Stomach (tissue), 8 donors: ENCODE measurements at regions not wholly inside any gene's neighbourhood (a gene's known extent, or its start where the extent isn't known, plus 50 kb on each side); places are given as distances from the start of the nearest gene placed in this dataset.
"Not testable (repeated sequence)": the region's sequence is repeated elsewhere in the genome, so short reads cannot be mapped to it uniquely, and the experiment has no call there.

Source experiments
- DNase-seq, 2 donors: peaks; one replicate each; pipeline versions ENCODE4 v3.0.0 to v3.0.0-alpha.2; 2013 to 2019
- H3K27ac ChIP-seq, 5 donors: fragments of 200-600 bp in 4 of 5; sonication (generic) in 4 of 5; one replicate each; pipeline ENCODE4 v1.5.1; 2013 to 2019; ENCODE audit warnings: mild to moderate bottlenecking in 1 of 5, moderate library complexity in 1 of 5
- H3K27me3 ChIP-seq, 3 donors: fragments of 200-600 bp; sonication (generic); one replicate each; pipeline ENCODE4 v1.5.1; 2017 to 2019; ENCODE audit warnings: mixed run types in 1 of 3
- H3K36me3 ChIP-seq, 4 donors: fragments of 200-600 bp; sonication (generic); 1 replicate in 3 of 4; 2 replicates in 1 of 4; pipeline ENCODE4 v1.5.1; 2016 to 2019
- H3K4me1 ChIP-seq, 4 donors: fragments of 200-600 bp; sonication (generic); one replicate each; pipeline ENCODE4 v1.5.1; 2016 to 2019
- H3K4me3 ChIP-seq, 4 donors: fragments of 200-600 bp; sonication (generic) in 3 of 4; one replicate each; pipeline ENCODE4 v1.5.1; 2016 to 2019; ENCODE audit warnings: mild to moderate bottlenecking in 1 of 4
- H3K9me3 ChIP-seq, 4 donors: fragments of 200-600 bp; sonication (generic); one replicate each; pipeline ENCODE4 v1.5.1; 2016 to 2019
- EP300 ChIP-seq: sonication (generic); formaldehyde crosslinking; IDR thresholded peaks from one replicate; pipeline ENCODE4 v1.6.1; 2017; ENCODE audit warnings: antibody characterized with exemption
- POLR2A ChIP-seq, 4 donors: fragments of 450-650 bp; IDR thresholded peaks; one replicate each; pipeline ENCODE4 v1.6.1; 2016; ENCODE audit warnings: antibody characterized with exemption in 4 of 4, control low read depth in 2 of 4, mild to moderate bottlenecking in 1 of 4, moderate library complexity in 1 of 4
- POLR2AphosphoS5 ChIP-seq, 3 donors: sonication (generic); formaldehyde crosslinking; IDR thresholded peaks; one replicate each; pipeline ENCODE4 v1.6.1; 2016; ENCODE audit warnings: antibody characterized with exemption in 3 of 3
- WGBS, 5 donors: extraction: QIAGEN DNeasy Blood & Tissue Kit in 3 of 5; methylation state at CpG; one replicate each; pipeline versions ENCODE4 v1.1.5 to v1.1.7; 2013 to 2018; 5-methylcytosine and 5-hydroxymethylcytosine counted together
- intact Hi-C: fragments of 100-400 bp; cut with DNase I; formaldehyde crosslinking; loops from one replicate; pipeline ENCODE4 v1.15.1; 2023; ENCODE audit warnings: low total_unique reads
- TF ChIP-seq, protein P1 (sequence below), 7 experiments: fragments of 450-650 bp in 4 of 7; fragments of 200-600 bp in 3 of 7; sonication (generic) in 3 of 7; IDR thresholded peaks; one replicate each; pipeline ENCODE4 v1.5.1; 2016 to 2019; ENCODE audit warnings: antibody characterized with exemption in 7 of 7, control low read depth in 2 of 7, mild to moderate bottlenecking in 1 of 7
- donor health status: healthy with polysubstance abuse.
- donor health status: Bipolar disorder and iron deficiency.
- donor health status: healthy.

- no peak for DNase-seq
- no peaks in the 10 kb centered on the region for H3K27me3 ChIP-seq
- H3K27ac ChIP-seq, result no peak overlapping the region
- 85 to 100% (median 95%) methylated on average over 2 to 3 of the region's 3 CpGs for WGBS, 5 donors
- H3K4me3 ChIP-seq, result no peak overlapping the region
- no peaks in the 10 kb centered on the region for H3K4me1 ChIP-seq
- H3K36me3 ChIP-seq, result no peaks in the 10 kb centered on the region
- H3K9me3 ChIP-seq, result peaks cover 0 to under 1% (median 0%) of the 10 kb centered on the region in 4 donors
- TF ChIP-seq POLR2AphosphoS5 (IDR thresholded peaks at IDR 0.05) (no peak), EP300 (no peak), POLR2A (IDR thresholded peaks at IDR 0.05) (no peak)
- TF ChIP-seq, protein P1, sequence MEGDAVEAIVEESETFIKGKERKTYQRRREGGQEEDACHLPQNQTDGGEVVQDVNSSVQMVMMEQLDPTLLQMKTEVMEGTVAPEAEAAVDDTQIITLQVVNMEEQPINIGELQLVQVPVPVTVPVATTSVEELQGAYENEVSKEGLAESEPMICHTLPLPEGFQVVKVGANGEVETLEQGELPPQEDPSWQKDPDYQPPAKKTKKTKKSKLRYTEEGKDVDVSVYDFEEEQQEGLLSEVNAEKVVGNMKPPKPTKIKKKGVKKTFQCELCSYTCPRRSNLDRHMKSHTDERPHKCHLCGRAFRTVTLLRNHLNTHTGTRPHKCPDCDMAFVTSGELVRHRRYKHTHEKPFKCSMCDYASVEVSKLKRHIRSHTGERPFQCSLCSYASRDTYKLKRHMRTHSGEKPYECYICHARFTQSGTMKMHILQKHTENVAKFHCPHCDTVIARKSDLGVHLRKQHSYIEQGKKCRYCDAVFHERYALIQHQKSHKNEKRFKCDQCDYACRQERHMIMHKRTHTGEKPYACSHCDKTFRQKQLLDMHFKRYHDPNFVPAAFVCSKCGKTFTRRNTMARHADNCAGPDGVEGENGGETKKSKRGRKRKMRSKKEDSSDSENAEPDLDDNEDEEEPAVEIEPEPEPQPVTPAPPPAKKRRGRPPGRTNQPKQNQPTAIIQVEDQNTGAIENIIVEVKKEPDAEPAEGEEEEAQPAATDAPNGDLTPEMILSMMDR (IDR thresholded peaks at IDR 0.05), result no peak
- intact Hi-C loops, result no loop called here
These were observed 102.1 kb upstream of the GPR6 start for GRCh38 chr6:109875973-109876372.

- intact Hi-C loops, result no loop called here
- WGBS, 5 donors, result 74 to 86% (median 80%) methylated on average over 10 of the region's 10 CpGs
These were observed 100.8 kb upstream of the GPR6 start for GRCh38 chr6:109877028-109878004.

DNA sequence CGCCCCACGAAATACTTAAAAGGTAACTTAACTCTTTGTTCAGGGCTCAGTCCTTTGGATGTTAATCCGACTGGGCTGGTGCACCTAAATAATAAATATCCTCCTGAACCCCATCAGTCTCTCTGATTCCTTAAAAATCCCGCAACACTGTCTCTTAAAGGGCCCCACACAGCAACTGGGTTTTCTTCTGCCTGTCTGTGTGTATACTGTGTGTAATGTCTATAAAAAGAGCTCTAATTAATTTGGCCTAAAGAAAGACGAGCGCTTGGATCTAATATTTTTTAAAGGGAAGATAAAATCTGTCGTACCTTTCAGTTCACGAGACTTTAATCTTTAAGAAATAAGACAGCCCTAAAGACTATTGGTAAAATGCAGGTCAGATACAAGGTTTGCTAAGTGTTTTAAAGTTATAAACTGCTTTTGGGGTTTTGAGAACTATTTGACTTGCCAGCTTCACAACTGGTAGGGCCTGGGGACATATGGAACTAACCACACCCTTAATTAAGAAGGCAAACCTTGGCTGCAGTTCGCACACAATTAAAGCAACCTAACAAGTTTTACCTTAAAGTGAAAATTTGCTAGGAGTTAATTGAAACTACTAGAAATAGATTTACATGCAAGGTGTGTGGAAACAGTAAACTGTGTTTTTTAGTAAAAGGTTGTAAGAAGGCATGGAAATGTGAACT, 100.0 kb upstream of the GPR6 start:
- H3K4me1 ChIP-seq, H3K27me3 ChIP-seq, DNase-seq, H3K27ac ChIP-seq, H3K36me3 ChIP-seq, H3K4me3 ChIP-seq, intact Hi-C loops: not testable (repeated sequence)
- H3K9me3 ChIP-seq, result peaks cover 0 to 11% (median 0%) of the 10 kb centered on the region in 4 donors
- 71 to 83% (median 77%) methylated on average over 8 to 9 of the region's 9 CpGs for WGBS, 5 donors

More at GRCh38 chr6:109877028-109878004, 100.8 kb upstream of the GPR6 start:
- H3K9me3 ChIP-seq, result peaks cover 0 to 11% (median 0%) of the 10 kb centered on the region in 4 donors
- no peak overlapping the region for H3K4me3 ChIP-seq
- H3K27ac ChIP-seq, result no peak overlapping the region
- no peaks in the 10 kb centered on the region for H3K4me1 ChIP-seq
- H3K27me3 ChIP-seq, result no peaks in the 10 kb centered on the region
- H3K36me3 ChIP-seq, result no peaks in the 10 kb centered on the region
- DNase-seq, result no peak
- TF ChIP-seq POLR2A (IDR thresholded peaks at IDR 0.05) (no peak), POLR2AphosphoS5 (IDR thresholded peaks at IDR 0.05) (no peak), EP300 (no peak)
- TF ChIP-seq, protein P1 (IDR thresholded peaks at IDR 0.05), result no peak

- intact Hi-C loops, H3K4me1 ChIP-seq, H3K27me3 ChIP-seq, DNase-seq, H3K36me3 ChIP-seq, H3K27ac ChIP-seq, H3K4me3 ChIP-seq: not testable (repeated sequence)
- peaks cover 0 to 11% (median 0%) of the 10 kb centered on the region in 4 donors for H3K9me3 ChIP-seq
- WGBS, 5 donors, result 58 to 83% (median 74%) methylated on average over 5 of the region's 5 CpGs
These were observed 99.0 kb upstream of the GPR6 start for GRCh38 chr6:109879081-109879480.

DNA sequence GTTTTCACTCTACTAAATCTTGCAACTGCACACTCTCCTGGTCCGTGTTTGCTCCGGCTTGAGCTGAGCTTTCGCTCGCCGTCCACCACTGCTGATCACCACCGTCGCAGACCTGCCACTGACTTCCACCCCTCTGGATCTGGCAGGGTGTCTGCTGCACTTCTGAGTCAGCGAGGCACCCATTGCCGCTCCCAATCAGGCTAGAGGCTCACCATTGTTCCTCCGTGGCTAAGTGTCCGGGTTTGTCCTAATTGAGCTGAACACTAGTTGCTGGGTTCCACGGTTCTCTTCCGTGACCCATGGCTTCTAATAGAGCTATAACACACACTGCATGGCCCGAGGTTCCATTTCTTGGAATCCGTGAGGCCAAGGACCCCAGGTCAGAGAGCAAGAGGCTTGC, 98.6 kb upstream of the GPR6 start:
- Histone ChIP-seq H3K4me3 (no peak overlapping the region), H3K27ac (no peak overlapping the region), H3K9me3 (peaks cover 0 to 11% (median 0%) of the 10 kb centered on the region in 4 donors), H3K36me3 (no peaks in the 10 kb centered on the region), H3K4me1 (no peaks in the 10 kb centered on the region), H3K27me3 (no peaks in the 10 kb centered on the region)
- intact Hi-C loops, result no loop called here
- 88 to 95% (median 92%) methylated on average over 14 to 15 of the region's 15 CpGs for WGBS, 5 donors
- TF ChIP-seq EP300 (no peak), POLR2A (IDR thresholded peaks at IDR 0.05) (no peak), POLR2AphosphoS5 (IDR thresholded peaks at IDR 0.05) (no peak)
- TF ChIP-seq, protein P1 (IDR thresholded peaks at IDR 0.05), result no peak
- no peak for DNase-seq

DNA sequence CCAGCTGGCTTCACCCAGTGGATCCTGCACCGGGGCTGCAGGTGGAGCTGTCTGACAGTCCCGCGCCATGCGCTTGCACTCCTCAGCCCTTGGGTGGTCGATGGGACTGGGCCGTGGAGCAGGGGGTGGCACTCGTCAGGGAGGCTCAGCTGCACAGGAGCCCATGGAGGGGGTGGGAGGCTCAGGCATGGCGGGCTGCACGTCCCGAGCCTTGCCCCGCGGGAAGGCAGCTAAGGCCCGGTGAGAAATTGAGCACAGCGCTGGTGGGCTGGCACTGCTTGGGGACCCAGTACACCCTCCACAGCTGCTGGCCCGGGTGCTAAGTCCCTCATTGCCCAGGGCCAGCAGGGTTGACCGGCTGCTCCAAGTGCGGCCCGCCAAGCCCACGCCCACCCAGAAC, 97.0 kb upstream of the GPR6 start:
- H3K36me3 ChIP-seq, H3K27ac ChIP-seq, H3K4me1 ChIP-seq, H3K27me3 ChIP-seq, H3K4me3 ChIP-seq, DNase-seq, intact Hi-C loops: not testable (repeated sequence)
- peaks cover 0 to 11% (median 0%) of the 10 kb centered on the region in 4 donors for H3K9me3 ChIP-seq
- 88 to 98% (median 97%) methylated on average over 10 to 19 of the region's 19 CpGs for WGBS, 5 donors

DNA sequence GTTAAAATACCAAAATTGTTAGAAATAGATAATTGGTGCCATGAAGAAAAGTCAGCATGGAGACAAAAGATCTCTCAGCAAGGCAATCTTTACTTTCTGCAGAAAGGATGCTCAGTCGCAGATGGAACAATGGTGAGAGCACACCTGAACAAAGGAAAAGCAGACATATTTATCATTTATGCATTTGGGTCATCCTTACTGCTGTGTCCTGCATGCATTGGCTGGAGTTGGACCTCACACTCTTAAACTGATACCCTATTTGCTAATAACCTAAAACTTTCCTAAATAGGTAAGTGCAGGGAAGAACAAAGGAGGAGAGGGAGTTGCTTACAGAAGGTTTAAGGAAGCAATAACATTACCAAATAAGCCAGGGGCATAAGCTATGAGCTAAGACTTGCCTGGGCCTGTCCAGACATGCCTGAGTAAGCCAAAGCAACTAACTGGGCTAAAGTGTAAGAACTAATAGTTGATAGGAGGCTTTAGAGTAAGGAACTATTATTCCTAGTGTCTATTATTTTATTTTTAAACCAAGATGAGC, 96.1 kb upstream of the GPR6 start:
- H3K27me3 ChIP-seq, intact Hi-C loops, H3K4me1 ChIP-seq, H3K4me3 ChIP-seq, H3K27ac ChIP-seq, H3K36me3 ChIP-seq, DNase-seq: not testable (repeated sequence)
- H3K9me3 ChIP-seq, result peaks cover 0 to 11% (median 0%) of the 10 kb centered on the region in 4 donors
- 93 to 100% (median 100%) methylated on average over 1 of the region's 1 CpG for WGBS, 5 donors
